ENCODE measurements at regions not wholly inside any gene's neighbourhood (a gene's known extent, or its start where the extent isn't known, plus 50 kb on each side); places are given as distances from the start of the nearest gene placed in this dataset.

- no peak overlapping the region for H3K4me3 ChIP-seq (ENCODE audit: low read depth, low read length)
- DNase-seq (ENCODE audit: low read depth), result no peak
These were observed 54.3 kb upstream of the CAMK2D start for GRCh38 chr4:113815826-113816225.

GRCh38 chr4:113811359-113811758 is 49.8 kb upstream of the CAMK2D start:
- no peak overlapping the region for H3K4me3 ChIP-seq (ENCODE audit: low read depth, low read length)
- no peak for DNase-seq (ENCODE audit: low read depth)
